Upper lobe of left lung (tissue), 6 donors: ENCODE measurements at regions not wholly inside any gene's neighbourhood (a gene's known extent, or its start where the extent isn't known, plus 50 kb on each side); places are given as distances from the start of the nearest gene placed in this dataset.
A peak's percentile ranks its signal among the peaks of the same experiment; 100 is the strongest.
"Not testable (repeated sequence)": the region's sequence is repeated elsewhere in the genome, so short reads cannot be mapped to it uniquely, and the experiment has no call there.

Experiments
- ATAC-seq, 2 donors: fragments of 200-7000 bp; cut with Tn5 transposase; one replicate each; pipeline ENCODE4 v1.9.1; 2022; ENCODE audit warnings: mild to moderate bottlenecking in 2 of 2, moderate library complexity in 2 of 2; ENCODE audit not compliant: low FRiP score in 2 of 2
- DNase-seq, 2 donors: peaks; one replicate each; pipeline ENCODE4 v3.0.0-alpha.2; 2019 to 2020
- H3K27ac ChIP-seq, 4 donors: fragments of 200-600 bp; sonication (generic); one replicate each; pipeline ENCODE4 v1.5.1; 2016 to 2019
- H3K27me3 ChIP-seq, 4 donors: fragments of 200-600 bp; sonication (generic); one replicate each; pipeline ENCODE4 v1.5.1; 2017 to 2019
- H3K36me3 ChIP-seq, 4 donors: fragments of 200-600 bp; sonication (generic); one replicate each; pipeline ENCODE4 v1.5.1; 2016 to 2019
- H3K4me1 ChIP-seq, 4 donors: fragments of 200-600 bp; sonication (generic); one replicate each; pipeline ENCODE4 v1.5.1; 2018 to 2019
- H3K4me3 ChIP-seq, 4 donors: fragments of 200-600 bp; sonication (generic); one replicate each; pipeline ENCODE4 v1.5.1; 2017 to 2019; ENCODE audit warnings: mild to moderate bottlenecking in 2 of 4, moderate library complexity in 1 of 4
- H3K9me3 ChIP-seq, 4 donors: fragments of 200-600 bp; sonication (generic); one replicate each; pipeline ENCODE4 v1.5.1; 2018 to 2019
- EP300 ChIP-seq, 4 donors: sonication (generic); formaldehyde crosslinking; IDR thresholded peaks; one replicate each; pipeline ENCODE4 v1.5.1; 2017; ENCODE audit warnings: antibody characterized with exemption in 4 of 4, control low read depth in 2 of 4
- POLR2A ChIP-seq, 4 donors: fragments of 450-650 bp; IDR thresholded peaks; one replicate each; pipeline ENCODE4 v1.5.1; 2016 to 2017; ENCODE audit warnings: antibody characterized with exemption in 4 of 4, mild to moderate bottlenecking in 2 of 4
- POLR2AphosphoS5 ChIP-seq, 2 donors: sonication (generic); formaldehyde crosslinking; IDR thresholded peaks; one replicate each; pipeline ENCODE4 v1.5.1; 2017; ENCODE audit warnings: antibody characterized with exemption in 2 of 2
- WGBS, 2 donors: methylation state at CpG; one replicate each; pipeline ENCODE4 v1.1.5; 2017 to 2018; 5-methylcytosine and 5-hydroxymethylcytosine counted together
- TF ChIP-seq, protein P1 (sequence below), 6 experiments: fragments of 450-650 bp in 4 of 6; fragments of 200-600 bp in 2 of 6; sonication (generic) in 2 of 6; IDR thresholded peaks; one replicate each; pipeline ENCODE4 v1.5.1; 2016 to 2019; ENCODE audit warnings: antibody characterized with exemption in 6 of 6
- donor health status: DM: no; HTN: no; CAD: no; lungs with moderate emphysema.
- donor health status: DM: no; HTN: yes; CAD: no; lungs with severe emphysema.

DNA sequence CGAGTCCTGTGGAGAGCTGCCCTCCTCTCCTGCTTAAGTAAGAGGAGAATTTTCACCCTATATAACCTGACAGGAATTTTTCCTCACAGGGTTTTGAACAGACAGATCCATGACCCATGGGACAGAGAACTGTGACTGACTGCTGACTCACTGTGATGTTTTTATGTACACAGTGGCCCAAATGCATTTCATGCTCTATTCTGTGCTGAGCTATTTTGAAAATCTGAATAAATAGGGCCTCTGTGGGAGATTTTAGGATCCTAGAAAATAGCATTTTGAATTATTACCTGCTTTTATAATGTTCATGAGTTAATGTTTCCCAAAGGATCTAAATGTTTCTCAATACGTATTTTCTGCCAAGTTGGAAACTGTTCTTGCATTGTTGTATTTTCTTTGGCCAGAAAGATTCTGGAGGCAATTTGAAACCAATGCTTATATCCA is 577.4 kb downstream of the HTR1B start:
- TF ChIP-seq POLR2AphosphoS5 (IDR thresholded peaks at IDR 0.05) (no peak), POLR2A (IDR thresholded peaks at IDR 0.05) (no peak), EP300 (IDR thresholded peaks at IDR 0.05) (no peak)
- TF ChIP-seq, protein P1, sequence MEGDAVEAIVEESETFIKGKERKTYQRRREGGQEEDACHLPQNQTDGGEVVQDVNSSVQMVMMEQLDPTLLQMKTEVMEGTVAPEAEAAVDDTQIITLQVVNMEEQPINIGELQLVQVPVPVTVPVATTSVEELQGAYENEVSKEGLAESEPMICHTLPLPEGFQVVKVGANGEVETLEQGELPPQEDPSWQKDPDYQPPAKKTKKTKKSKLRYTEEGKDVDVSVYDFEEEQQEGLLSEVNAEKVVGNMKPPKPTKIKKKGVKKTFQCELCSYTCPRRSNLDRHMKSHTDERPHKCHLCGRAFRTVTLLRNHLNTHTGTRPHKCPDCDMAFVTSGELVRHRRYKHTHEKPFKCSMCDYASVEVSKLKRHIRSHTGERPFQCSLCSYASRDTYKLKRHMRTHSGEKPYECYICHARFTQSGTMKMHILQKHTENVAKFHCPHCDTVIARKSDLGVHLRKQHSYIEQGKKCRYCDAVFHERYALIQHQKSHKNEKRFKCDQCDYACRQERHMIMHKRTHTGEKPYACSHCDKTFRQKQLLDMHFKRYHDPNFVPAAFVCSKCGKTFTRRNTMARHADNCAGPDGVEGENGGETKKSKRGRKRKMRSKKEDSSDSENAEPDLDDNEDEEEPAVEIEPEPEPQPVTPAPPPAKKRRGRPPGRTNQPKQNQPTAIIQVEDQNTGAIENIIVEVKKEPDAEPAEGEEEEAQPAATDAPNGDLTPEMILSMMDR (IDR thresholded peaks at IDR 0.05) = no peak
- Histone ChIP-seq H3K4me1 (no peaks in the 10 kb centered on the region), H3K27me3 (no peaks in the 10 kb centered on the region), H3K36me3 (no peaks in the 10 kb centered on the region), H3K4me3 (no peak overlapping the region), H3K27ac (no peak overlapping the region), H3K9me3 (no peaks in the 10 kb centered on the region)
- 56 to 69% methylated on average over 2 of the region's 2 CpGs for WGBS, 2 donors
- no peak for ATAC-seq
- no peak for DNase-seq

DNA sequence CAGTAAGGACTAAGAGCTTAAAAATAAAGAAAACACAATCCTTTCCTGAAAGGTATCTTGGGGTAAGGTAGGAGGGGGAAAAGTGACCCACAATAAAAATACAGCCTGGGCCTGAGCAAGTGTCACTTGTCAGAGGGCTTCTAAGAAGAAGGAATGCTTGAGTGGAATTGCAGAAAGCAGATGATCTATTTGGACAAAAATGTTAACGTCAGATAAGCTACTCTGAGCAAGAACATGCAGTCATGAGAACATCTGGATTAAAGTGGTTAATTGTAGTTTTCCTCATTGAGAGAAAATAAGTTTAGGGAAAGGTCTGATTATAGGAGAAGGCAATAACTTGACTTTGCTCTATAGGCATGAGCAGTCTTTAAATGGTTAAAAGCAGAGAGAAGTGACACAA is 581.9 kb downstream of the HTR1B start:
- Histone ChIP-seq H3K4me3 (no peak overlapping the region), H3K4me1 (no peaks in the 10 kb centered on the region), H3K27ac (no peak overlapping the region), H3K9me3 (no peaks in the 10 kb centered on the region), H3K36me3 (no peaks in the 10 kb centered on the region), H3K27me3 (no peaks in the 10 kb centered on the region)
- DNase-seq (no peak), ATAC-seq (no peak)
- TF ChIP-seq, protein P1 (IDR thresholded peaks at IDR 0.05) = no peak
- TF ChIP-seq POLR2AphosphoS5 (IDR thresholded peaks at IDR 0.05) = no peak
- TF ChIP-seq POLR2A (IDR thresholded peaks at IDR 0.05) = no peak
- TF ChIP-seq EP300 (IDR thresholded peaks at IDR 0.05) = no peak
- 72 to 89% methylated on average over 1 of the region's 1 CpG for WGBS, 2 donors

DNA sequence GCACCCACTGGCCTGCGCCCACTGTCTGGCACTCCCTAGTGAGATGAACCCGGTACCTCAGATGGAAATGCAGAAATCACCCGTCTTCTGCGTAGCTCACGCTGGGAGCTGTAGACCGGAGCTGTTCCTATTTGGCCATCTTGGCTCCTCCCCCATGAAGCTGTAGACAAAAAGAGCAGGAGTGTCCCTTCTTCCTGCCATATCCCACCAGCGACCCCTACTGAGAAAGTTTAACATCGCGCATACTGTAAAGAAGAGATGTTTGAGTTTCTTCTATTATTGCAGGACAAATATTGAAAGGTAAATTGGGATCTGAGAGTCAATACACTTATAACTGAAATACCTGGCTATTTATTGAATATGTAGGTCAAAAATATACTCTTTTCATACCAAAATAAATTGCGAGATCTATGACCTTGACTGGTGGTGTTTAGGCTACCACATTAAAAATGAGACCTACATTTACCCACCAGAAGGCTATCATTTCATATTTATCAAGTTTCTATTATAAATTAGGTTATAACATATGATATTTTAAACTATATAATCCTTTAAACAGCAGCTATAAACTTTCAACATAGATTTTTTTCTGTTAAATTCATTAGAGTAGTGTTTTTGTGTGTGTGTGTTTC is 586.3 kb downstream of the HTR1B start:
- 63 to 75% methylated on average over 4 to 10 of the region's 10 CpGs for WGBS, 2 donors
- ATAC-seq (no peak), DNase-seq (peak; percentile 24 to 35)
- TF ChIP-seq POLR2AphosphoS5 (IDR thresholded peaks at IDR 0.05) = no peak
- TF ChIP-seq, protein P1 (IDR thresholded peaks at IDR 0.05) = no peak
- no peak for TF ChIP-seq POLR2A (IDR thresholded peaks at IDR 0.05)
- TF ChIP-seq EP300 (IDR thresholded peaks at IDR 0.05) = no peak
- Histone ChIP-seq H3K27me3 (no peaks in the 10 kb centered on the region), H3K4me3 (peak overlapping the region in 2 of 4 donors; percentile 13 to 25), H3K9me3 (no peaks in the 10 kb centered on the region), H3K4me1 (no peaks in the 10 kb centered on the region), H3K36me3 (no peaks in the 10 kb centered on the region), H3K27ac (no peak overlapping the region)

DNA sequence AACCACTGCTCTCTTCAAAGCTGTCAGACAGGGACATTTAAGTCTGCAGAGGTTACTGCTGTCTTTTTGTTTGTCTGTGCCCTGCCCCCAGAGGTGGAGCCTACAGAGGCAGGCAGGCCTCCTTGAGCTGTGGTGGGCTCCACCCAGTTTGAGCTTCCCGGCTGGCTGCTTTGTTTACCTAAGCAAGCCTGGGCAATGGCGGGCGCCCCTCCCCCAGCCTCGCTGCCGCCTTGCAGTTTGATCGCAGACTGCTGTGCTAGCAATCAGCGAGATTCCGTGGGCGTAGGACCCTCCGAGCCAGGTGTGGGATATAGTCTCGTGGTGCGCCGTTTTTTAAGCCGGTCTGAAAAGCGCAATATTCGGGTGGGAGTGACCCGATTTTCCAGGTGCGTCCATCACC is 586.9 kb downstream of the HTR1B start:
- H3K27me3 ChIP-seq, ATAC-seq, H3K9me3 ChIP-seq, H3K36me3 ChIP-seq, H3K27ac ChIP-seq, H3K4me1 ChIP-seq: not testable (repeated sequence)
- H3K4me3 ChIP-seq = peak overlapping the region in 2 of 4 donors; percentile 13 to 25
- 80 to 87% methylated on average over 1 to 14 of the region's 18 CpGs for WGBS, 2 donors
- peak in 1 of 2 donors; percentile 8 for DNase-seq

DNA sequence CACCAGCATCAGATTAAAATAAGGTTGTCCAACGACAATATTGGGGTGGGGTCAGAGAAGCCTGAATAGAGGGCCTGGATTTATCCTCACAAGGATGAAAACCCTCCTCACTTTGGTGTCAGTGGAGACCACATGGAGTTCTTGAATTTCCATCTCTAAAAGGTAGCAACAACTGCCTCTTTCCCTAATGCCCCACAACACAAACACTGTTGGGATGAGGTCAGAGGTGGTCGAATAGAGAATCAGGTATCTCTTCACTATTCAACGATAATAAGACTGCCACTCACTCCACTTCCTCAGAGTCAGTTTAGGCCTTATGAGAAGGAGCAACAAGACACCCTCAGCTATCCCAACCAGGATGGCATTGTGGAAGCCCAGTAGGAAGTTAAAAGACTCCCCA is 596.1 kb downstream of the HTR1B start:
- ATAC-seq (no peak), DNase-seq (no peak)
- Histone ChIP-seq H3K27me3 (no peaks in the 10 kb centered on the region), H3K27ac (no peak overlapping the region), H3K4me3 (no peak overlapping the region), H3K4me1 (no peaks in the 10 kb centered on the region), H3K36me3 (no peaks in the 10 kb centered on the region), H3K9me3 (no peaks in the 10 kb centered on the region)
- TF ChIP-seq POLR2AphosphoS5 (IDR thresholded peaks at IDR 0.05) (no peak), POLR2A (IDR thresholded peaks at IDR 0.05) (no peak), EP300 (IDR thresholded peaks at IDR 0.05) (no peak)
- TF ChIP-seq, protein P1 (IDR thresholded peaks at IDR 0.05) = no peak
- WGBS, 2 donors = 65 to 68% methylated on average over 3 of the region's 3 CpGs
